ENCODE measurements at regions not wholly inside any gene's neighbourhood (a gene's known extent, or its start where the extent isn't known, plus 50 kb on each side); places are given as distances from the start of the nearest gene placed in this dataset.
"Not testable (repeated sequence)": the region's sequence is repeated elsewhere in the genome, so short reads cannot be mapped to it uniquely, and the experiment has no call there.

- DNase-seq (ENCODE audit: low spot score) = no peak
These were observed 85.0 kb upstream of the AK4 start for GRCh38 chr1:65063025-65063424.

DNA sequence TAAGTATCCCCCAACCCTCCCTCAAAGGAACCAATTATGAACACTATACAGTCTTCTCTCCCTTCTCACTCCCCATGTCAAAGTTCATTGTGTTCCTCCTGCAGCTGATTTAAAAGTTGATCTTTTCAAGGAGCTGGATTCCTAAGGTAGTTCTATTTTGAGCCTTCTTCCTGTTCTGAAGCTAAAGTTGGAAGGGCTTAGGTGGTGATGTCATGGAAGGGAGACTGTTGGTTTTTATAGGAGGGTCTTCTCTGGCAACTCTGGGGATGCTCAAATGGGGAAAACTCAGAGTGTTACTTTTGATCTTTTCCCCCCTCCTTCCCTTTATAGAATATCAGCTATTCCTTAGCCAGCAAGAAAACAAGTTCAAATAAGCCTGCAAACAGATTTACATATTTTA, 83.0 kb upstream of the AK4 start:
- DNase-seq (ENCODE audit: low spot score) = no peak

DNA sequence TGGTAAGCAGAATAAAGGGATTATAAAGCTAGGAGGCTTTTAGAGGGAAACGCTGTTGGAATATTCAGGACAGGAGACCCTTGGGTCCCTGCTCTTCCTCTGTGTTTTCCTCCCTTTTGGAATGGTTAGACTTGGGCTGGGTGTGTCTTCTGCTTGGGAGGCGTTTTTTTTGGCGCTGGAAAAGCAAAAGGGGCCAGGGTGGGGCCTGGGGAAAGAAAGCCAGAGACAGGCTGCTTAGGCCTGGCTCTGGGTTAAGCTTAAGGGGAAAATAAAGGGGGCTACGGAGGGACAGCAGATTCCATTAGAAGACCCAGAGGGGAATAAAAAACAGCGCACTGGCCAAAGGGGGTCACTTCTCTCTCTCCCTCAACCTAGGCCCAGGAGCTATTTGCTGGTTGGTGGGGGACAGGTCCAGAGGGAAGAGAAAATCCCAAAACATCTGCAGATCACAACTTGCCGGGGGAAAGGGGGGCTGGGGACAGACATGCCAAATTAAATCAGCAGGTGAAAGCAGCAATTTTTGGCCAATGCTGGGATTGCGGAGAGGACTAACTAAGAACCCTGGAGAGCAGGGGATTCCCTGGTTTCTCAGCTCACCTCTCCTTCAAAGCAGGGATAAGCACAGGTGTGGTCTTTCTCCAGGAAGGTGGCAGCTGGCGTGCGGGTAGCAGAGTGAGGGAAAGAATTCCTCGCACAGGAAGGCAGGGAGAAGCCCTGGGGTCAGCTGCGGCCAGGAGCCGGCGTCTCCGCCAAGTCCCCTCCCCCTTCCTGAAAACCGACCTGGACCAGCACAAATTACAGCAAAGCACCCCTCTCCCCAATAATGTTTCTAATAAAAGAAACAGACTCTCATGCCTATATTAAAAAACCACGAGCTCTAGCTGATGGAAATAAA, 82.2 kb upstream of the AK4 start:
- no peak for DNase-seq (ENCODE audit: low spot score)

- no peak for DNase-seq (ENCODE audit: low spot score)
These were observed 81.6 kb upstream of the AK4 start for GRCh38 chr1:65066419-65066765.

GRCh38 chr1:65066766-65067490, 81.1 kb upstream of the AK4 start:
- peak; percentile 86 for DNase-seq (ENCODE audit: low spot score)

DNA sequence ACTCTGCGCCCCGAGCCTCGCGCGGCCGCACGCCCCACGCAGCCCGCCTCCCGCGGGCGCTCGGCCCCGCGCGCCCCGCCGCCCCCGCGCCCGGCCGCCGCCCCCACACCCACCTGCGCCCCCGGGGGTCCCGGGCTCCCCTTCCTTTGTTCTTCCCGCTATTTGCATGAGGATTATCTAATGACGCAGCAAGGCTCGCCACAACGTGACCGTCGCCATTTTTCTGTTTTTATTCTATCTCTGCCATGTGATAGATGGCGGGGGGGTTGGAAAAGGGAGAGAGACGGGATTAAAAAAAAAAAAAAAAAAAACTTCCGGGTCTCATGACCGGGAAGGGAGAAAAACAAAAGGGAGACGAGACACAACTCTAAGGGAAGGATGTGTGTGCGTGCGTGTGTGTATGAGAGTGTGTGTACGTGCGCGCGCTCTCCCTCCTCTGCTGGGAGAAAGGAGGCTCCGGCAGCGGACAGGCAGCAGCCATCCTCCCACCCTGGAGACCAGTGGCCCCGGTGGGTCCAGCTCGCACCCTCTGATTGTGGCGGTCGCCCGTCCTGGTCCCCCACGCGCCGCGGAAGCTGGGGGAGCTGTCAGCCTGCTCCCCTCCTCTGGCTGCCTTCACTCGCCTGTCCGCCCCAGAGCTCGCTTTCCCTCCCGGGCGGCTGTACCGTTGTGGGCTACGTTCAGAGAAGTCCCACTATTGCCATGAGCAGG, 80.4 kb upstream of the AK4 start:
- peak; percentile 59 for DNase-seq (ENCODE audit: low spot score)

DNA sequence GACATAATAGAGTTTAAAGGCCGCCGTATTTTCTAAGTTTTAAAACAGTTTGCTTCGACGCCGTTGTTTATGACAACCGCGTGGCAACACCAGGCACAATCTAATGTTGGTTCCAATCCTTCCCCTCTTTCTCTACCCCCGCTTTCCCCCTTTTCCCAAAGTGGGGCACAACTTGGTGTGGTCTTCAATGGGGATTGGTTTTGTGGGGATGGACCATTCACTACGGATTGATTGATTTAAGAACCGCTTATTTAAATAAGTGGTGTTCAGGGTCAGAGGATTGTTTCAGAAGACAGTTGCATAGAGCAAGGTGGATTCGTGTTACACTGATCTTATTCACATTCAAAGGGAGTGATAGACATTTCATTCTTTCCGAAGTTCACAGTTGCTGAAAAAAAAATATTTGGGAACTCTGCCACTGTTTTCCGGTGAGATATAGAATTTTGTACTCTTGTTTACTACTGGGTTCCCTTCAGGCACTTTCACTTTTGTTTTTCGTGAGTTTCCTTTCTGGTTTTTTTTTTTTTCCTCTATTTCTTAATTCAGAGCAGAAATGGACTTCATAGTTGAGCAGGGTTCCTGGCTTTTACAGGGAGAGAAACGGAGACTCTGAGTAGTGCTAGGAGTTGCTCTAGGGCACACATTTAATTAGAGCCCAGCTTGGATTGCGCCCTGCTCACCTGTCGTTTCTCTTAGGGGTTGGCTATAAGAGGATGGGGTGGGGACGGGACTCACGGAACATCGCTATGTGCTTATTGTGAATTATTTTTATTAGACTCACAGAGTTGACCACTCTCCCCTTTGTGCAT, 79.6 kb upstream of the AK4 start:
- DNase-seq (ENCODE audit: low spot score) = peak; percentile 31

GRCh38 chr1:65069011-65069565, 78.9 kb upstream of the AK4 start:
- no peak for DNase-seq (ENCODE audit: low spot score)

GRCh38 chr1:65072845-65073244, 75.2 kb upstream of the AK4 start:
- DNase-seq (ENCODE audit: low spot score) = no peak

DNA sequence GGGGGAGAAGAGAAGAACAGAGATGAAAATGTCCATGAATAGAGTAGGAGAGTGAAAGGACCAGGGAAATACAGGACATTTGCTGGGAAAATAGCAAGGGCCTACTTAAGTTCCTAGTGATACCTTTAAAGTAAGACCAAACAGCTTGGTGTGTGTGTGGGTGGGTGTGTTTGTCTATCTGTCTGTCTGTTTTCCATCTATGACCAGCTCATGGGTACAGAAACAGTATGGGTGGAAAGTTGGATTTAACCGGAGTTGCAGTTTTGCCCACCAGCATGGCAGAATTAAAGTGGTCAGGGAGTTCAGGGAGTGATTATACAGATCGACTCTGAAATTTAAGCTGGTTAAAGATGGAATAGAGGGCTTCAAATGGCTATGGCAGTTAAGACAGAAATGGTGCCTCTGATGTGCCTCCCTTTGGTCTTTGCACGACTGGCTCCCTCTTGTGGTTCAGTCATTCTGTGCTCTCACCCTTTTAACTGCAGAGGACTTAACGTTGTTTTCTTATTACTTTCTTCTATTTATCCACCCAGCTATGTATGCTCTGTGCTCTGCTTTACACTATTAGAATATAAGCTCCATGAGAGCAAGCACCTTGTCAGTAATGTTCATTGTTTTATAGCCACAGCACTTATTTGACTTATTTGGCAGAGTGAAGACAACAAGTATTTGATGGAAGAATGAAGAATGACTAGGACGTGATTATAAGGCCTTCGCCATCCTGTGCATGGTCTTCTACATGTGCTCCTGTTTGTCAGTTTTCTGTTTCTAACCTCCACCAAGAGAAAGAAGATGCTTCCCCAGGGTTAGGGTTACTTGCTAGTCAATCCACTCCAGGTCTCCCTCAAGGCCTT, 72.7 kb upstream of the AK4 start:
- DNase-seq (ENCODE audit: low spot score) = peak; percentile 62

DNA sequence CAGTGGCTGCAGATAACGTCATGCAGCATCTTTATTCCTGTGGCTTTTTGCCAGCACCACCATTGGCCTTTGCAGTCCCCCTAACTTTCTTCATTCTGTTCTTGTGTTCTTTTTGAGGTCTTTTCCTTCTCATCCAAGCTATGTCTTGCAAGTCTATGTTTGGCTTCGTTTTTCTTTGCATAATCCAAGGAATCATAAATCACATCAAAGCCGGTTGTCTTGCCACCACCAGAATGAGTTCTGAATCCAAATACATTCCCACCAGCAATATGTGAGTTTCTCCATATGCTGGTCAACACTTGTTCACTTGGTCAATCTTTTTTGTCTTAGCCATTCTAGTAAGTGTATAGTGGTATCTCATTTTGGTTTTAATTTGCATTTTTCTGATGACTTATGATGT, 70.6 kb upstream of the AK4 start:
- no peak for DNase-seq (ENCODE audit: low spot score)

DNA sequence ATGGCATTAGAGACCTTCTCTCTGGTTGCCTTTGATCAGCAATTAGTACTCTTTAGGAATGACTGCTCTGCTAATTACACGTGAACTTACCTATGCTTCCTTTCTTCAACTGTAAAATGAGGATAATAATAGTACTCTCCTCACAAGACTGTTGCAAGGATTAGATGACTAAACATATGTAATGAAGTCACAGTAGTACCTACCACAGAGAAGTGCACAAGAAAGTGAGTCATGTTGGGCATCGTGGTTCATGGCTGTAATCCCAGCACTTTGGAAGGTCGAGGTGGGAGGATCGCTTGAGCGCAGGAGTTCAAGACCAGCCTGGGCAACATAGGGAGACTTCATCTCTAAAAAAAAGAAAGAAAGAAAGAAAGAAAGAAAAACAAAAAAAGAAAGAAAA, 68.1 kb upstream of the AK4 start:
- DNase-seq (ENCODE audit: low spot score) = no peak

DNA sequence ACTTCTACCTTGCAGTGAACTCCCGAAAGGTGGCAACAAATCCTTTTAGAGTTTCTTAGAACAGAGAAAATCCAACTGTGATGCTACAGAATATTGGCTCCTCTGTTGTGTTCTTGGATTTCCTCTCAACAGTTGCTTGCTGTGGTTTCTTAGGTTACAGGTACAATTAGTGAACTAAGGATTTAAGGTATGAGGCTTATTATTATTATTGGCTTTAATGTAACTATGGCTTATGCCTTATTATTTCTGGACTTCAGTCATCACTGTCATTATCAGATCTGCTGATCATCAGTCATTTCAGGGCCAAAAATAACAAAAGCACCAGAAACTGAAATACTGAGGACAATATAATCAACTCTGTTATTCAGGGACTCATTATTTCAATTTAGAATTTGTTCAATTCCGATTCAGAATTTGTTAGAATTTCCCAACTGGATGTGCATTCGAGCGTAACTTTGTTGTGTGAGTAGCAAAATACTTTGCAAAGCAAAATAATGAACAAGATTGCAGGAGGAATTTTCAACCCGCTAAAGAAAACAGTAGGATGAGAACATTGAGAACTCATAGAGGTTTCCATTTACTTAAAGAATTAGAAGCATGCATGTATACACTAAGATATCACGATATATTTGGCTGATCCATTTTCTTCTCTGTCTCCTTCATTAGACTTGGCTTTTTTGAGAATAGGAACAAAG, 65.5 kb upstream of the AK4 start:
- no peak for DNase-seq (ENCODE audit: low spot score)

DNA sequence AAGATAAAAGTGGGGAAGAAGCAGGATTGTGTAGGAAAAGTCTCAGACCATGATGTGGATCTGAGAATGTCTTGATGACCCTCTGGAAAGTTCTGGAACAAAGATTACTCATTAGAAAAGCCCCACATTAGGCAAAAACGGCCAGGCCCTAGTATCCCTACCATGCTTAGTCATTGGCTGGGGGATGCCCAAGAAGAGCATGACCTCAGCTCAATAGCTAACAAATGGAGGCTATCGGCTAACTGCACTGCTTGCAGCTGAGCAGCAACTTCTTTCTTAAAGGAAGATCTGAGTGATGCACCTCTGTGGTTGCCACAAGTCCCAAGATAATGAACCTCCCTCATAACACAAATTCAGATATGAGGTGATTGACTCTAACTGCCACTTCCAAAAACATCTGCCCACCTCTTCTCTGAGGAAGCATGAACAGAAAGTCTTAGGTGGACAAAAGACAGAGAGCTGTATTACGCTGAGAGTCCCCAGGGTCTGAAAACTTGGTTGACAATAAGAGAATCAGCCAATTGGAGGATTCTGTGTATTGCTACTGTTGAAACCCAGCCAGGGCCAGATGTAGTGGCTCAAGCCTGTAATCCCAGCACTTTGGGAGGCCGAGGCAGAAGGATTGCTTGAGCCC, 64.6 kb upstream of the AK4 start:
- DNase-seq (ENCODE audit: low spot score) = no peak

GRCh38 chr1:65084066-65084465, 63.9 kb upstream of the AK4 start:
- no peak for DNase-seq (ENCODE audit: low spot score)

- not testable (repeated sequence) for DNase-seq (ENCODE audit: low spot score)
These were observed 60.5 kb upstream of the AK4 start for GRCh38 chr1:65087519-65087918.

- DNase-seq (ENCODE audit: low spot score) = no peak
These were observed 57.6 kb upstream of the AK4 start for GRCh38 chr1:65090406-65090805.

DNA sequence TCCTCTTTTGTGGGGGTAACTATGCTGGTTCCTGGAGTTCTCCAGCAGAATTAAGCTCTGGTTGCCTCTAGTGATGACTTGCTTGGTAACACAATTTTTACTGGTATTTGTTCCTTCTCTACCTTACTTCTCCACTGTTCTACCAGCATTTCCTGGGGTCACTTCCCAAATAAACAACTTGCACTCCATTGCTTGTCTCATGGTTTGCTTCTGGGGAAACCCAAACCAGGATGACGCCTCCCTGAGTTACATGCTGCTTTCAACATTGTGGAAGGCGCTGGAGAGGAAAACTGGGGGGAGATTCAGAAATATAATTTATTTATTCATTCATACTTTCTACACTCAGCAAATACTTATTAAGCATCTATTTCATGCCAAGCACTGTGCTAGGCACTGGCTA, 55.3 kb upstream of the AK4 start:
- DNase-seq (ENCODE audit: low spot score) = no peak

DNA sequence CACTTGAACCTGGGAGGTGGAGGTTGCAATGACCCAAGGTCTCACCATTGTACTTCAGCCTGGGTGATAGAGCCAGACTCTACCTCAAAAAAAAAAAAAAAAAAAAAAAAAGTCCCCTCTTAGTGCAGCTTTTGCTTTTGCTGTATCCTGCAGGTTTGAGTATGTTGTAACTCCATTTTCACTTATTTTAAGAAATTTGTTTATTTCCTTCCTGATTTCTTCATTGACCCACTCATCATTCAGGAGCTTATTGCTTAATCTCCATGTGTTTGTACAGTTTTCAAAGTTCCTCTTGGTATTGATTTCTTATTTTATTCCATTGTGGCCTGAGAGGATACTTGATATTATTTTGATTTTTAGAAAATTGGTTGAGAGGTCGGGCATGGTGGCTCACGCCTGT, 50.9 kb upstream of the AK4 start:
- no peak for DNase-seq (ENCODE audit: low spot score)

Measured in AG08395 (cell line).